Vagina (tissue), 2 donors: ENCODE measurements at regions not wholly inside any gene's neighbourhood (a gene's known extent, or its start where the extent isn't known, plus 50 kb on each side); places are given as distances from the start of the nearest gene placed in this dataset.
"Not testable (repeated sequence)": the region's sequence is repeated elsewhere in the genome, so short reads cannot be mapped to it uniquely, and the experiment has no call there.

Experiments
- CTCF ChIP-seq, 3 experiments: fragments of 450-650 bp in 2 of 3; fragments of 200-600 bp in 1 of 3; sonication (generic) in 1 of 3; IDR thresholded peaks; one replicate each; pipeline ENCODE4 v1.5.1; 2017 to 2019; ENCODE audit warnings: antibody characterized with exemption in 3 of 3, mild to moderate bottlenecking in 2 of 3, moderate library complexity in 2 of 3
- POLR2AphosphoS5 ChIP-seq, 2 donors: sonication (generic); formaldehyde crosslinking; IDR thresholded peaks; one replicate each; pipeline ENCODE4 v1.9.0; 2017; ENCODE audit warnings: antibody characterized with exemption in 2 of 2, mild to moderate bottlenecking in 2 of 2, low read depth in 1 of 2; ENCODE audit not compliant: insufficient read depth in 1 of 2

GRCh38 chr2:110339126-110339525 is 126.8 kb upstream of the MTLN start:
- not testable (repeated sequence) for TF ChIP-seq POLR2AphosphoS5 (IDR thresholded peaks at IDR 0.05; ENCODE audit: insufficient read depth in 1 of 2, low read depth in 1 of 2); CTCF (IDR thresholded peaks at IDR 0.05)
